IMR-90 (cell line): ENCODE measurements at regions not wholly inside any gene's neighbourhood (a gene's known extent, or its start where the extent isn't known, plus 50 kb on each side); places are given as distances from the start of the nearest gene placed in this dataset.

Experiments used
- ATAC-seq: fragments of 200-7000 bp; cut with Tn5 transposase; 2 replicates; pipeline ENCODE4 v1.9.1; 2020; ENCODE audit warnings: low read depth, mild to moderate bottlenecking, moderate library complexity
- BruUV-seq: library from RNA; stranded (reverse); fragments of 400-500 nt; replicated peaks from 2 replicates; lab custom pipeline; 2021; lab: Mats Ljungman, UMichigan
- CTCF ChIA-PET: fragments of 300-600 bp; formaldehyde crosslinking; extraction: SDS; loops from one replicate; lab custom pipeline; 2021; ENCODE audit warnings: antibody characterized with exemption; lab: Yijun Ruan, JAX
- POLR2A ChIA-PET: fragments of 300-600 bp; sonication (Branson Sonifier 250); formaldehyde crosslinking; loops from one replicate; lab custom pipeline; 2022; ENCODE audit warnings: antibody characterized with exemption; ENCODE audit not compliant: unreplicated experiment; lab: Charles Lee
- DNase-seq: peaks from one replicate; pipeline ENCODE4 v3.0.0; 2013
- H2AFZ ChIP-seq: replicated peaks from 2 replicates; pipeline ENCODE3; 2013; ENCODE audit warnings: low read length, mild to moderate bottlenecking; ENCODE audit not compliant: poor library complexity
- H2AK5ac ChIP-seq: 2 replicates; pipeline ENCODE4 v1.6.1; 2013; ENCODE audit warnings: low read depth, low read length, inconsistent platforms
- H2AK9ac ChIP-seq: replicated peaks from 2 replicates; pipeline ENCODE3; 2013; ENCODE audit warnings: mild to moderate bottlenecking, low read depth, low read length, moderate library complexity; ENCODE audit not compliant: poor library complexity
- H2BK120ac ChIP-seq: 2 replicates; pipeline ENCODE4 v1.6.1; 2013; ENCODE audit warnings: low read depth, low read length, inconsistent platforms
- H2BK15ac ChIP-seq: 3 replicates; pipeline ENCODE4 v1.6.1; 2013; ENCODE audit warnings: low read depth, low read length, inconsistent platforms
- H2BK20ac ChIP-seq: 2 replicates; pipeline ENCODE4 v1.6.1; 2013; ENCODE audit warnings: low read depth, mild to moderate bottlenecking, inconsistent platforms, low read length, moderate library complexity
- H2BK5ac ChIP-seq: 2 replicates; pipeline ENCODE4 v1.6.1; 2013; ENCODE audit warnings: mild to moderate bottlenecking, low read depth, low read length, inconsistent platforms; ENCODE audit not compliant: poor library complexity, severe bottlenecking
- H3K14ac ChIP-seq: replicated peaks from 2 replicates; pipeline ENCODE4 v1.6.1; 2013; ENCODE audit warnings: low read depth, low read length, inconsistent platforms
- H3K18ac ChIP-seq: 2 replicates; pipeline ENCODE4 v1.6.1; 2013; ENCODE audit warnings: low read depth, low read length, control low read depth
- H3K23ac ChIP-seq: 2 replicates; pipeline ENCODE4 v1.6.1; 2013; ENCODE audit warnings: low read depth, low read length, inconsistent platforms
- H3K27ac ChIP-seq: 2 replicates; pipeline ENCODE4 v1.5.1; 2013; ENCODE audit warnings: mild to moderate bottlenecking, control low read depth, low read length; ENCODE audit not compliant: insufficient read depth
- H3K27me3 ChIP-seq: 2 replicates; pipeline ENCODE4 v1.6.1; 2013; ENCODE audit warnings: low read length; ENCODE audit not compliant: control insufficient read depth, insufficient read depth
- H3K36me3 ChIP-seq: 2 replicates; pipeline ENCODE4 v1.6.1; 2013; ENCODE audit warnings: low read length, mixed read lengths; ENCODE audit not compliant: control insufficient read depth, insufficient read depth
- H3K4ac ChIP-seq: 2 replicates; pipeline ENCODE4 v1.6.1; 2013; ENCODE audit warnings: low read depth, low read length, inconsistent platforms
- H3K4me1 ChIP-seq: 2 replicates; pipeline ENCODE4 v1.6.1; 2013; ENCODE audit warnings: low read length, mixed read lengths; ENCODE audit not compliant: control insufficient read depth, insufficient read depth
- H3K4me2 ChIP-seq: 2 replicates; pipeline ENCODE4 v1.6.1; 2013; ENCODE audit warnings: low read depth, mild to moderate bottlenecking, control low read depth, low read length, moderate library complexity
- H3K4me3 ChIP-seq: 2 replicates; pipeline ENCODE4 v1.5.1; 2013; ENCODE audit warnings: low read depth, mild to moderate bottlenecking, control low read depth, low read length, moderate library complexity; ENCODE audit not compliant: insufficient read depth
- H3K56ac ChIP-seq: 2 replicates; pipeline ENCODE4 v1.6.1; 2013; ENCODE audit warnings: low read length, inconsistent platforms; ENCODE audit not compliant: insufficient read depth; ENCODE audit errors: extremely low read depth
- H3K79me1 ChIP-seq, 2 experiments: 2 replicates each; pipeline ENCODE4 v1.6.1; 2013; ENCODE audit warnings: low read length in 2 of 2, inconsistent platforms in 1 of 2, low read depth in 1 of 2
- H3K9ac ChIP-seq: 2 replicates; pipeline ENCODE4 v1.6.1; 2013; ENCODE audit warnings: low read depth, low read length, control low read depth
- H3K9me1 ChIP-seq: 2 replicates; pipeline ENCODE4 v1.6.1; 2013; ENCODE audit warnings: low read length, inconsistent platforms; ENCODE audit not compliant: insufficient read depth
- H3K9me3 ChIP-seq: 2 replicates; pipeline ENCODE4 v1.6.1; 2013; ENCODE audit warnings: low read length; ENCODE audit not compliant: control insufficient read depth, insufficient read depth
- H4K20me1 ChIP-seq: 2 replicates; pipeline ENCODE4 v1.6.1; 2013; ENCODE audit warnings: low read length, inconsistent platforms; ENCODE audit not compliant: insufficient read depth
- H4K5ac ChIP-seq: 2 replicates; pipeline ENCODE4 v1.6.1; 2013; ENCODE audit warnings: mild to moderate bottlenecking, low read depth, low read length, control low read depth
- H4K8ac ChIP-seq, 2 experiments: 2 replicates each; pipeline ENCODE4 v1.6.1; 2013; ENCODE audit warnings: low read depth in 2 of 2, low read length in 2 of 2, control low read depth in 1 of 2, inconsistent platforms in 1 of 2
- H4K91ac ChIP-seq: 2 replicates; pipeline ENCODE4 v1.6.1; 2013; ENCODE audit warnings: low read depth, low read length, inconsistent platforms; ENCODE audit not compliant: insufficient read depth
- CEBPB ChIP-seq: IDR thresholded peaks from 2 replicates; pipeline ENCODE4 v1.6.1; 2012; ENCODE audit warnings: low read depth, low read length, improper control_type of control experiment
- CHD1 ChIP-seq: IDR thresholded peaks from 2 replicates; pipeline ENCODE4 v1.6.1; 2012; ENCODE audit warnings: low read depth, low read length, improper control_type of control experiment
- FOS ChIP-seq: fragments of 150-350 bp; IDR thresholded peaks from 2 replicates; pipeline ENCODE4 v1.6.1; 2016; ENCODE audit warnings: low read depth, low read length
- MAFK ChIP-seq: IDR thresholded peaks from 2 replicates; pipeline ENCODE4 v1.6.1; 2012; ENCODE audit warnings: low read depth, low read length, improper control_type of control experiment
- MAZ ChIP-seq: IDR thresholded peaks from 2 replicates; pipeline ENCODE4 v1.6.1; 2012; ENCODE audit warnings: low read depth, mild to moderate bottlenecking, low read length, improper control_type of control experiment, moderate library complexity, borderline replicate concordance
- MXI1 ChIP-seq: IDR thresholded peaks from 2 replicates; pipeline ENCODE4 v1.6.1; 2012; ENCODE audit warnings: low read depth, mild to moderate bottlenecking, low read length, moderate library complexity, borderline replicate concordance
- NFE2L2 ChIP-seq: fragments of 150-350 bp; IDR thresholded peaks from 2 replicates; pipeline ENCODE4 v1.6.1; 2016; ENCODE audit warnings: low read depth, mild to moderate bottlenecking, low read length
- POLR2A ChIP-seq: IDR thresholded peaks from 2 replicates; pipeline ENCODE4 v1.6.1; 2012; ENCODE audit warnings: mild to moderate bottlenecking, low read depth, low read length
- RAD21 ChIP-seq: IDR thresholded peaks from 2 replicates; pipeline ENCODE4 v1.6.1; 2012; ENCODE audit warnings: low read length, improper control_type of control experiment
- RCOR1 ChIP-seq: IDR thresholded peaks from 2 replicates; pipeline ENCODE4 v1.6.1; 2012; ENCODE audit warnings: mild to moderate bottlenecking, low read length, improper control_type of control experiment; ENCODE audit not compliant: insufficient replicate concordance
- RFX5 ChIP-seq: IDR thresholded peaks from 2 replicates; pipeline ENCODE4 v1.8.0; 2012; ENCODE audit warnings: low read depth, mild to moderate bottlenecking, low read length, moderate library complexity
- WGBS, 2 experiments: methylation state at CpG; one replicate each; pipeline versions ENCODE4 v1.1.5 to v1.1.7; 2013; ENCODE audit warnings: missing lambda C conversion rate in 2 of 2; ENCODE audit not compliant: insufficient read length in 1 of 2; ENCODE audit errors: extremely low coverage in 2 of 2; 5-methylcytosine and 5-hydroxymethylcytosine counted together
- dilution Hi-C: fragments of 300-500 bp; cut with HindIII; formaldehyde crosslinking; loops from one replicate; pipeline ENCODE4 v1.14.3; 2018; ENCODE audit warnings: low sequenced_read_pairs; ENCODE audit not compliant: unreplicated experiment
- in situ Hi-C: fragments of 300-500 bp; cut with MboI; formaldehyde crosslinking; loops from 3 replicates; pipeline ENCODE4 v1.14.3; 2019; ENCODE audit warnings: low sequenced_read_pairs, inconsistent platforms, mixed read lengths
- intact Hi-C: fragments of 100-400 bp; cut with micrococcal nuclease; formaldehyde crosslinking; loops from 2 replicates; pipeline ENCODE4 v1.10.0; 2022
- TF ChIP-seq, protein P1 (sequence below): fragments of 150-350 bp; IDR thresholded peaks from 2 replicates; pipeline ENCODE4 v1.6.1; 2016; ENCODE audit warnings: low read depth, mild to moderate bottlenecking, low read length, moderate library complexity, borderline replicate concordance
- TF ChIP-seq, protein P2 (sequence below): fragments of 150-350 bp; IDR thresholded peaks from 2 replicates; pipeline ENCODE4 v1.6.1; 2017; ENCODE audit warnings: mild to moderate bottlenecking, antibody characterized with exemption, low read length, low read depth
- TF ChIP-seq, protein P3 (sequence below): conservative IDR thresholded peaks from 2 replicates; pipeline ENCODE4 v1.5.1; 2012; ENCODE audit warnings: mild to moderate bottlenecking, low read depth, low read length, improper control_type of control experiment

DNA sequence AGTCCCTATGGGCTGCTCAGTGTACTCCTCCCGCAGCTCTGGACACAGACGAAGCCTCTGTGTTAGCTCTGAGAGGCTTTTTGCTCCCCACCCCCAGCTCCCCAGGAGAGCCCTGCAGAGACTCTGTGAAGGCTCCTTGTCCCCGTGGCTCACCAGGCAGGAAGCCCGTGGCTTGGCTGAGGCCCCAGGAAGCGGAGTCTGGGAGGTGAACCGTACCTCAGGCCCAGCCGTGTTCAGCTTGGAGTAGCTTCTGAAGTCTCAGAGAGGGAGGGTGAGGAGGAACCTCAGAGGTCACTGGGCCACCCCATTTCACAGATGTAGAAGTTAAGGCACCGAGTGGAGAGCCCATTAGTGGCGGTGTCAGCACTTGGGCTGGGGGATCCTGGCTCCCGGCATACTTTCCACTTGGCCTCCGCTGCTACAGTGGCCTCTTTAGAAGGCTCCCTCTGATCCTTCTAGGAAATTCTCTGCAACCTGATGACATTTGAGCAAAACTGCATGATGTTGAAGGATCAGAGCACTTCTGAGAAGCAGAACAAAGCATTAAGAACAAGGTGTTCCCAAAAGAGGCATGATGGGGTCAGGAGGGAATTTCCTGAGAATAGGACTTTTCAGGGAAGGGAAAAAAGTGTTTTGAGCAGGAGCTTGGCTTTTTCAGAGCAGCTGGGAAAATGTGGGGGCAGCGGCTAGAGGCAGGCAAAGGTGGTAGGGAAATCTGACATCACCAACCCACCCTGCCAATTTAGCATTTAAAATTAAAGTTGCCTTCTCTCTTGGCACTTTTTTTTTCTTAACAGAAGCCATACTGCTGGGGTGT is 79.1 kb downstream of the MCFD2 start:
- peak overlapping the region; percentile 94 for H3K4ac ChIP-seq
- ATAC-seq (peak; percentile 35; the same call in 1 of the 2 replicates), DNase-seq (peak; percentile 73)
- peak overlapping the region; percentile 22 for H2BK5ac ChIP-seq
- H2BK20ac ChIP-seq: peak overlapping the region; percentile 81
- ChIA-PET POLR2A (interaction anchor here (0.6 kb wide), 1 partner anchor 116 kb away, joined by 3 read pairs; no protein-coding TSS in a partner anchor), CTCF (interaction anchor here (0.6 kb wide), 1 partner anchor 134 kb away, joined by 9 read pairs; no protein-coding TSS in a partner anchor)
- peak overlapping the region; percentile 65 for H2AFZ ChIP-seq
- peaks cover 15% of the 10 kb centered on the region for H3K4me1 ChIP-seq
- H2BK120ac ChIP-seq: peak overlapping the region; percentile 90
- dilution Hi-C loops (no loop called here), intact Hi-C loops (no loop called here), in situ Hi-C loops (no loop called here)
- H4K5ac ChIP-seq: peak overlapping the region; percentile 26
- peaks cover 11% of the 10 kb centered on the region; the same call in 1 of the 2 replicates for H3K9me1 ChIP-seq
- H3K9me3 ChIP-seq: no peaks in the 10 kb centered on the region
- H3K14ac ChIP-seq: peak overlapping the region; percentile 73
- H3K4me2 ChIP-seq: no peak overlapping the region
- peak overlapping the region; percentile 98; the same call in 2 of the 3 replicates for H2BK15ac ChIP-seq
- 93% methylated on average over 2 of the region's 12 CpGs; no CpG with 5 or more reads in 1 of the 2 experiments for WGBS, 2 experiments
- peak overlapping the region; percentile 38 to 83; a peak in 3 of 4 replicates for H4K8ac ChIP-seq
- no peak overlapping the region for H3K4me3 ChIP-seq
- no peaks in the 10 kb centered on the region for H4K20me1 ChIP-seq
- H2AK9ac ChIP-seq: peak overlapping the region; percentile 17
- H3K79me1 ChIP-seq: 0 out of 4 replicates have a peak, but pooled peaks cover 0 to 13% of the 10 kb centered on the region in 2 experiments
- no peak overlapping the region for H3K56ac ChIP-seq
- H3K36me3 ChIP-seq: no peaks in the 10 kb centered on the region
- peak overlapping the region; percentile 92; the same call in 1 of the 2 replicates for H2AK5ac ChIP-seq
- BruUV-seq: no TSS peak
- peak overlapping the region; percentile 12; the same call in 1 of the 2 replicates for H3K23ac ChIP-seq
- H4K91ac ChIP-seq: peak overlapping the region; percentile 53
- no peak overlapping the region for H3K9ac ChIP-seq
- H3K27ac ChIP-seq: no peak overlapping the region
- H3K18ac ChIP-seq: peak overlapping the region; percentile 36
- H3K27me3 ChIP-seq: no peaks in the 10 kb centered on the region
- TF ChIP-seq POLR2A (no peak), CEBPB (no peak), RFX5 (no peak), NFE2L2 (no peak), RCOR1 (no peak), MAZ (no peak), CHD1 (no peak), MXI1 (no peak), FOS (no peak), RAD21 (no peak), MAFK (no peak)
- TF ChIP-seq, protein P1, sequence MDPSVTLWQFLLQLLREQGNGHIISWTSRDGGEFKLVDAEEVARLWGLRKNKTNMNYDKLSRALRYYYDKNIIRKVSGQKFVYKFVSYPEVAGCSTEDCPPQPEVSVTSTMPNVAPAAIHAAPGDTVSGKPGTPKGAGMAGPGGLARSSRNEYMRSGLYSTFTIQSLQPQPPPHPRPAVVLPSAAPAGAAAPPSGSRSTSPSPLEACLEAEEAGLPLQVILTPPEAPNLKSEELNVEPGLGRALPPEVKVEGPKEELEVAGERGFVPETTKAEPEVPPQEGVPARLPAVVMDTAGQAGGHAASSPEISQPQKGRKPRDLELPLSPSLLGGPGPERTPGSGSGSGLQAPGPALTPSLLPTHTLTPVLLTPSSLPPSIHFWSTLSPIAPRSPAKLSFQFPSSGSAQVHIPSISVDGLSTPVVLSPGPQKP: no peak
- TF ChIP-seq, protein P2, sequence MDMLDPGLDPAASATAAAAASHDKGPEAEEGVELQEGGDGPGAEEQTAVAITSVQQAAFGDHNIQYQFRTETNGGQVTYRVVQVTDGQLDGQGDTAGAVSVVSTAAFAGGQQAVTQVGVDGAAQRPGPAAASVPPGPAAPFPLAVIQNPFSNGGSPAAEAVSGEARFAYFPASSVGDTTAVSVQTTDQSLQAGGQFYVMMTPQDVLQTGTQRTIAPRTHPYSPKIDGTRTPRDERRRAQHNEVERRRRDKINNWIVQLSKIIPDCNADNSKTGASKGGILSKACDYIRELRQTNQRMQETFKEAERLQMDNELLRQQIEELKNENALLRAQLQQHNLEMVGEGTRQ: no peak
- TF ChIP-seq, protein P3, sequence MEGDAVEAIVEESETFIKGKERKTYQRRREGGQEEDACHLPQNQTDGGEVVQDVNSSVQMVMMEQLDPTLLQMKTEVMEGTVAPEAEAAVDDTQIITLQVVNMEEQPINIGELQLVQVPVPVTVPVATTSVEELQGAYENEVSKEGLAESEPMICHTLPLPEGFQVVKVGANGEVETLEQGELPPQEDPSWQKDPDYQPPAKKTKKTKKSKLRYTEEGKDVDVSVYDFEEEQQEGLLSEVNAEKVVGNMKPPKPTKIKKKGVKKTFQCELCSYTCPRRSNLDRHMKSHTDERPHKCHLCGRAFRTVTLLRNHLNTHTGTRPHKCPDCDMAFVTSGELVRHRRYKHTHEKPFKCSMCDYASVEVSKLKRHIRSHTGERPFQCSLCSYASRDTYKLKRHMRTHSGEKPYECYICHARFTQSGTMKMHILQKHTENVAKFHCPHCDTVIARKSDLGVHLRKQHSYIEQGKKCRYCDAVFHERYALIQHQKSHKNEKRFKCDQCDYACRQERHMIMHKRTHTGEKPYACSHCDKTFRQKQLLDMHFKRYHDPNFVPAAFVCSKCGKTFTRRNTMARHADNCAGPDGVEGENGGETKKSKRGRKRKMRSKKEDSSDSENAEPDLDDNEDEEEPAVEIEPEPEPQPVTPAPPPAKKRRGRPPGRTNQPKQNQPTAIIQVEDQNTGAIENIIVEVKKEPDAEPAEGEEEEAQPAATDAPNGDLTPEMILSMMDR: no peak
